ENCODE measurements at regions not wholly inside any gene's neighbourhood (a gene's known extent, or its start where the extent isn't known, plus 50 kb on each side); places are given as distances from the start of the nearest gene placed in this dataset.
A peak's percentile ranks its signal among the peaks of the same experiment; 100 is the strongest.

DNA sequence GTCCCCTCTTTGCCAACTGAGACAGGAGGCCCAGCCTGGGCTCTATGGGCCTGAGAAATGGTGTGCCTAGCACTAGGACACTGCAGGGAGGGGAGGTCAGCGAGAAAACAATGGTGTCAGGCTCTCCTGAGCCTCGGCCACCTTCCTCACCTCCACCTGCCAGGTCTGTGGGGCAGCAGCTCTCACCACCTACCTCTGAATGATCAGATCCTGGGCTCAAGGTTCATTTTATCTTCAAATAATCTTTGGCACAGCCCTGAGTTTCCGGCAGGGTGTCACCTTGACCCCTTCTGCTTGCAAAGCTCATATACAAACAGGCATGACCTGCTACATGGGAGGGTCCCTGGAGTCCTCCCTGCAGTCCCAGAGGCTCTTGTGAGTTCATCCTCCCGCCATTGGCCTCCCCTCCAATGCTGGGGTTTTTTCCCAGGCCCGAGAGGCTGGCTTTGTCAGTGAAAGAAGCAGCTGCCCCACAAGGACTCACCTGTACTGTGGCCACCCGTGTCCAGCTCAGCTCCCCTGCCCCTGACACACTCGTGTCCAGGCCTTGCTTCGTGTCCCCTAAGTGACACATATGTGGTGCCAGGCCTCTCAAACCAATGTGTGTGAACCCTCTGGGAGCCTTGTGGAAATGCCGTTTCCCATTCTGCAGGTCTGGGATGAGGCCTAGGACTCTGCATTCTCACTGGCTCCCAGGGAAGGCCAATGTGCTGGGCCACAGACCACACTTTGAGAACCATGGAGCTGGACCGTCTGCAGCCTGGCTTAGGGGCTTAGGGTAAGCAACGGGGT lies 176.8 kb upstream of the CIBAR2 start (continued):
- TF ChIP-seq, protein P1, sequence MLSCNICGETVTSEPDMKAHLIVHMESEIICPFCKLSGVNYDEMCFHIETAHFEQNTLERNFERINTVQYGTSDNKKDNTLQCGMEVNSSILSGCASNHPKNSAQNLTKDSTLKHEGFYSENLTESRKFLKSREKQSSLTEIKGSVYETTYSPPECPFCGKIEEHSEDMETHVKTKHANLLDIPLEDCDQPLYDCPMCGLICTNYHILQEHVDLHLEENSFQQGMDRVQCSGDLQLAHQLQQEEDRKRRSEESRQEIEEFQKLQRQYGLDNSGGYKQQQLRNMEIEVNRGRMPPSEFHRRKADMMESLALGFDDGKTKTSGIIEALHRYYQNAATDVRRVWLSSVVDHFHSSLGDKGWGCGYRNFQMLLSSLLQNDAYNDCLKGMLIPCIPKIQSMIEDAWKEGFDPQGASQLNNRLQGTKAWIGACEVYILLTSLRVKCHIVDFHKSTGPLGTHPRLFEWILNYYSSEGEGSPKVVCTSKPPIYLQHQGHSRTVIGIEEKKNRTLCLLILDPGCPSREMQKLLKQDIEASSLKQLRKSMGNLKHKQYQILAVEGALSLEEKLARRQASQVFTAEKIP (CRISPR knock-in tag; IDR thresholded peaks at IDR 0.05; ENCODE audit: borderline replicate concordance) = no peak
- TF ChIP-seq, protein P2, sequence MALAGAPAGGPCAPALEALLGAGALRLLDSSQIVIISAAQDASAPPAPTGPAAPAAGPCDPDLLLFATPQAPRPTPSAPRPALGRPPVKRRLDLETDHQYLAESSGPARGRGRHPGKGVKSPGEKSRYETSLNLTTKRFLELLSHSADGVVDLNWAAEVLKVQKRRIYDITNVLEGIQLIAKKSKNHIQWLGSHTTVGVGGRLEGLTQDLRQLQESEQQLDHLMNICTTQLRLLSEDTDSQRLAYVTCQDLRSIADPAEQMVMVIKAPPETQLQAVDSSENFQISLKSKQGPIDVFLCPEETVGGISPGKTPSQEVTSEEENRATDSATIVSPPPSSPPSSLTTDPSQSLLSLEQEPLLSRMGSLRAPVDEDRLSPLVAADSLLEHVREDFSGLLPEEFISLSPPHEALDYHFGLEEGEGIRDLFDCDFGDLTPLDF (CRISPR knock-in tag; IDR thresholded peaks at IDR 0.05) = peak; percentile 51; the same call in 1 of the 2 replicates
- TF ChIP-seq MED8 (CRISPR knock-in tag; IDR thresholded peaks at IDR 0.05; ENCODE audit: insufficient replicate concordance) (peak; percentile 94), ZNF543 (CRISPR knock-in tag; IDR thresholded peaks at IDR 0.05) (no peak), ZNF343 (CRISPR knock-in tag; IDR thresholded peaks at IDR 0.05) (peak; percentile 42; the same call in 1 of the 2 replicates), NR1H2 (CRISPR knock-in tag; IDR thresholded peaks at IDR 0.05; ENCODE audit: borderline replicate concordance, low read depth) (peak; percentile 94; the same call in 1 of the 2 replicates), NFATC3 (CRISPR knock-in tag; IDR thresholded peaks at IDR 0.05) (no peak), CC2D1A (CRISPR knock-in tag; IDR thresholded peaks at IDR 0.05) (0 out of 2 replicates have a peak, but pooled peaks have one; percentile 45), RXRB (CRISPR knock-in tag; IDR thresholded peaks at IDR 0.05; ENCODE audit: borderline replicate concordance) (peak; percentile 99), IRX3 (CRISPR knock-in tag; IDR thresholded peaks at IDR 0.05; ENCODE audit: borderline replicate concordance, low read depth) (no peak), ZNF510 (CRISPR knock-in tag; IDR thresholded peaks at IDR 0.05; ENCODE audit: low read depth) (peak; percentile 89), ARNT (IDR thresholded peaks at IDR 0.05) (no peak), RORA (CRISPR knock-in tag; IDR thresholded peaks at IDR 0.05) (no peak)
- TF ChIP-seq, protein P3, sequence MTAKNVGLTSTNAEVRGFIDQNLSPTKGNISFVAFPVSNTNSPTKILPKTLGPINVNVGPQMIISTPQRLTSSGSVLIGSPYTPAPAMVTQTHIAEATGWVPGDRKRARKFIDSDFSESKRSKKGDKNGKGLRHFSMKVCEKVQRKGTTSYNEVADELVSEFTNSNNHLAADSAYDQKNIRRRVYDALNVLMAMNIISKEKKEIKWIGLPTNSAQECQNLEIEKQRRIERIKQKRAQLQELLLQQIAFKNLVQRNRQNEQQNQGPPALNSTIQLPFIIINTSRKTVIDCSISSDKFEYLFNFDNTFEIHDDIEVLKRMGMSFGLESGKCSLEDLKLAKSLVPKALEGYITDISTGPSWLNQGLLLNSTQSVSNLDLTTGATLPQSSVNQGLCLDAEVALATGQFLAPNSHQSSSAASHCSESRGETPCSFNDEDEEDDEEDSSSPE (CRISPR knock-in tag; IDR thresholded peaks at IDR 0.05) = peak; percentile 79
- TF ChIP-seq, protein P4, sequence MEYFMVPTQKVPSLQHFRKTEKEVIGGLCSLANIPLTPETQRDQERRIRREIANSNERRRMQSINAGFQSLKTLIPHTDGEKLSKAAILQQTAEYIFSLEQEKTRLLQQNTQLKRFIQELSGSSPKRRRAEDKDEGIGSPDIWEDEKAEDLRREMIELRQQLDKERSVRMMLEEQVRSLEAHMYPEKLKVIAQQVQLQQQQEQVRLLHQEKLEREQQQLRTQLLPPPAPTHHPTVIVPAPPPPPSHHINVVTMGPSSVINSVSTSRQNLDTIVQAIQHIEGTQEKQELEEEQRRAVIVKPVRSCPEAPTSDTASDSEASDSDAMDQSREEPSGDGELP (IDR thresholded peaks at IDR 0.05; ENCODE audit: borderline replicate concordance, low read depth) = peak; percentile 67; the same call in 1 of the 2 replicates
- TF ChIP-seq, protein P5, sequence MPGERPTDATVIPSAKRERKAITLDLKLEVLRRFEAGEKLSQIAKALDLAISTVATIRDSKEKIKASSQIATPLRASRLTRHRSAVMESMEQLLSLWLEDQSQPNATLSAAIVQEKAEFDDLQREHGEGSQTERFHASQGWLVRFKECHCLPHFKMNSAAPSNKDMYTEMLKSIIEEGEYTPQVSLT (CRISPR knock-in tag; IDR thresholded peaks at IDR 0.05; ENCODE audit: borderline replicate concordance, low read depth) = no peak
- TF ChIP-seq, protein P6, sequence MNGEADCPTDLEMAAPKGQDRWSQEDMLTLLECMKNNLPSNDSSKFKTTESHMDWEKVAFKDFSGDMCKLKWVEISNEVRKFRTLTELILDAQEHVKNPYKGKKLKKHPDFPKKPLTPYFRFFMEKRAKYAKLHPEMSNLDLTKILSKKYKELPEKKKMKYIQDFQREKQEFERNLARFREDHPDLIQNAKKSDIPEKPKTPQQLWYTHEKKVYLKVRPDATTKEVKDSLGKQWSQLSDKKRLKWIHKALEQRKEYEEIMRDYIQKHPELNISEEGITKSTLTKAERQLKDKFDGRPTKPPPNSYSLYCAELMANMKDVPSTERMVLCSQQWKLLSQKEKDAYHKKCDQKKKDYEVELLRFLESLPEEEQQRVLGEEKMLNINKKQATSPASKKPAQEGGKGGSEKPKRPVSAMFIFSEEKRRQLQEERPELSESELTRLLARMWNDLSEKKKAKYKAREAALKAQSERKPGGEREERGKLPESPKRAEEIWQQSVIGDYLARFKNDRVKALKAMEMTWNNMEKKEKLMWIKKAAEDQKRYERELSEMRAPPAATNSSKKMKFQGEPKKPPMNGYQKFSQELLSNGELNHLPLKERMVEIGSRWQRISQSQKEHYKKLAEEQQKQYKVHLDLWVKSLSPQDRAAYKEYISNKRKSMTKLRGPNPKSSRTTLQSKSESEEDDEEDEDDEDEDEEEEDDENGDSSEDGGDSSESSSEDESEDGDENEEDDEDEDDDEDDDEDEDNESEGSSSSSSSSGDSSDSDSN (CRISPR knock-in tag; IDR thresholded peaks at IDR 0.05) = peak; percentile 42; the same call in 1 of the 2 replicates
- TF ChIP-seq, protein P7, sequence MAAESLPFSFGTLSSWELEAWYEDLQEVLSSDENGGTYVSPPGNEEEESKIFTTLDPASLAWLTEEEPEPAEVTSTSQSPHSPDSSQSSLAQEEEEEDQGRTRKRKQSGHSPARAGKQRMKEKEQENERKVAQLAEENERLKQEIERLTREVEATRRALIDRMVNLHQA (CRISPR knock-in tag; IDR thresholded peaks at IDR 0.05) = no peak
